NCI-H2227 (cell line): ENCODE measurements at regions not wholly inside any gene's neighbourhood (a gene's known extent, or its start where the extent isn't known, plus 50 kb on each side); places are given as distances from the start of the nearest gene placed in this dataset.
A peak's percentile ranks its signal among the peaks of the same experiment; 100 is the strongest.

Source experiments
- DNase-seq: peaks from one replicate; lab custom pipeline; 2025; ENCODE audit not compliant: unreplicated experiment; lab: John Stamatoyannopoulos, UW

- peak; percentile 87 for DNase-seq
These were observed 79.8 kb upstream of the NCAM1 start for GRCh38 chr11:112881461-112881860.

GRCh38 chr11:112882494-112883381 is 78.5 kb upstream of the NCAM1 start:
- DNase-seq = no peak

- DNase-seq = no peak
These were observed 77.0 kb upstream of the NCAM1 start for GRCh38 chr11:112884012-112884767.

- DNase-seq = no peak
These were observed 75.3 kb upstream of the NCAM1 start for GRCh38 chr11:112885744-112886433.

GRCh38 chr11:112886434-112887370 is 74.5 kb upstream of the NCAM1 start:
- DNase-seq = peak; percentile 29

GRCh38 chr11:112889446-112889845 is 71.8 kb upstream of the NCAM1 start:
- DNase-seq = no peak

GRCh38 chr11:112899235-112900006 is 61.8 kb upstream of the NCAM1 start:
- no peak for DNase-seq

GRCh38 chr11:112901924-112902323 is 59.3 kb upstream of the NCAM1 start:
- DNase-seq = no peak

- DNase-seq = no peak
These were observed 58.7 kb upstream of the NCAM1 start for GRCh38 chr11:112902361-112903011.

GRCh38 chr11:112903340-112903739 is 57.9 kb upstream of the NCAM1 start:
- DNase-seq = peak; percentile 17

GRCh38 chr11:112911124-112911523 is 50.1 kb upstream of the NCAM1 start:
- no peak for DNase-seq
